ENCODE measurements at regions not wholly inside any gene's neighbourhood (a gene's known extent, or its start where the extent isn't known, plus 50 kb on each side); places are given as distances from the start of the nearest gene placed in this dataset.

GRCh38 chr3:25178672-25179071 lies 249.4 kb upstream of the RARB start:
- Histone ChIP-seq H3K27ac (ENCODE audit: low read depth in 1 of 2, low read length in 2 of 2) (no peak overlapping the region), H3K4me2 (replicated peaks; ENCODE audit: extremely low read depth, low read length, poor library complexity, severe bottlenecking) (no peak overlapping the region), H3K4me3 (replicated peaks in 1 of 3; ENCODE audit: low read depth in 2 of 3, low read length in 3 of 3) (no peak overlapping the region), H2AFZ (ENCODE audit: insufficient read depth, low read depth, low read length, poor library complexity, severe bottlenecking) (no peak overlapping the region), H4K20me1 (ENCODE audit: insufficient read depth, low read length) (no peaks in the 10 kb centered on the region), H3K27me3 (ENCODE audit: control insufficient read depth in 2 of 2, insufficient read depth in 2 of 2, low read length in 2 of 2) (no peaks in the 10 kb centered on the region), H3K4me1 (ENCODE audit: control insufficient read depth in 1 of 2, insufficient read depth in 2 of 2, low read length in 2 of 2) (no peaks in the 10 kb centered on the region), H3K36me3 (replicated peaks in 1 of 2; ENCODE audit: control insufficient read depth in 1 of 2, insufficient read depth in 2 of 2, low read length in 2 of 2) (no peaks in the 10 kb centered on the region), H3K79me2 (ENCODE audit: insufficient read depth, low read length) (no peaks in the 10 kb centered on the region), H3K9ac (ENCODE audit: insufficient read depth, low read length, poor library complexity, severe bottlenecking) (no peak overlapping the region), H3K9me3 (replicated peaks in 1 of 2; ENCODE audit: control insufficient read depth in 1 of 2, insufficient read depth in 1 of 2, low read length in 2 of 2) (peaks cover 8 to 10% of the 10 kb centered on the region in 2 donors)
- Mint-ChIP-seq H3K36me3 (no peaks in the 10 kb centered on the region), H3K4me1 (no peaks in the 10 kb centered on the region), H3K4me3 (no peak overlapping the region), H3K27ac (no peak overlapping the region), H3K27me3 (ENCODE audit: low read depth in 3 of 3) (no peaks in the 10 kb centered on the region), H3K9me3 (peaks cover 0 to 15% (median 2%) of the 10 kb centered on the region in 7 donors)
- intact Hi-C loops (cut with micrococcal nuclease), result no loop called here
- TF ChIP-seq CTCF (IDR thresholded peaks at IDR 0.05), result no peak
- no peak for DNase-seq
- WGBS (ENCODE audit: insufficient coverage), result 96% methylated on average over 3 of the region's 4 CpGs

DNA sequence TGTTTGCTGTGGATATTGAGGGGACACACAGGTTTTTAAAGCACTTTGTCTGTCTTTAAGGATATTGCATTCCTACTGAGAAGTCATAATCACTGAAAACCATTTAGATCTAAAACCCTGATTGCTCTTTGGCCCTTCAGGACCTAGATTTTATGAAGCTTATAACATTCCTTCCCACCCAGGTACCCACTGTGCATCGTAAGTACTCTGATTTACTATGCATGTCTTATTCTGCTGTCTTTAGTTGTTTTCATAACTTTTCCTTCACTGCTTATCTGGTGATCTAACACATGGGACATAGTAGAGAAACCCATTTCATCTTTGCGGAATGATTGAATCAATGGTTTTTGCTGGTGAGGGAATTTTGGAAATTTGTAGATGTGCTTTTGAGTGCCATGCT lies 247.0 kb upstream of the RARB start:
- Histone ChIP-seq H2AFZ (ENCODE audit: insufficient read depth, low read depth, low read length, poor library complexity, severe bottlenecking) (no peak overlapping the region), H3K4me1 (ENCODE audit: control insufficient read depth in 1 of 2, insufficient read depth in 2 of 2, low read length in 2 of 2) (no peaks in the 10 kb centered on the region), H3K4me2 (replicated peaks; ENCODE audit: extremely low read depth, low read length, poor library complexity, severe bottlenecking) (no peak overlapping the region), H3K27ac (ENCODE audit: low read depth in 1 of 2, low read length in 2 of 2) (no peak overlapping the region), H3K9ac (ENCODE audit: insufficient read depth, low read length, poor library complexity, severe bottlenecking) (no peak overlapping the region), H3K27me3 (ENCODE audit: control insufficient read depth in 2 of 2, insufficient read depth in 2 of 2, low read length in 2 of 2) (no peaks in the 10 kb centered on the region), H3K79me2 (ENCODE audit: insufficient read depth, low read length) (no peaks in the 10 kb centered on the region), H4K20me1 (ENCODE audit: insufficient read depth, low read length) (no peaks in the 10 kb centered on the region), H3K9me3 (replicated peaks in 1 of 2; ENCODE audit: control insufficient read depth in 1 of 2, insufficient read depth in 1 of 2, low read length in 2 of 2) (peaks cover 4 to 6% of the 10 kb centered on the region in 2 donors), H3K4me3 (replicated peaks in 1 of 3; ENCODE audit: low read depth in 2 of 3, low read length in 3 of 3) (no peak overlapping the region), H3K36me3 (replicated peaks in 1 of 2; ENCODE audit: control insufficient read depth in 1 of 2, insufficient read depth in 2 of 2, low read length in 2 of 2) (no peaks in the 10 kb centered on the region)
- no peak for TF ChIP-seq CTCF (IDR thresholded peaks at IDR 0.05)
- peaks cover 0 to 11% (median 3%) of the 10 kb centered on the region in 7 donors for H3K9me3 Mint-ChIP-seq
- WGBS (ENCODE audit: insufficient coverage), result no CpG with 5 or more reads among the region's 2 CpGs
- H3K4me3 Mint-ChIP-seq, result no peak overlapping the region
- intact Hi-C loops (cut with micrococcal nuclease), result no loop called here
- H3K27ac Mint-ChIP-seq, result no peak overlapping the region
- DNase-seq, result no peak
- no peaks in the 10 kb centered on the region for H3K4me1 Mint-ChIP-seq
- no peaks in the 10 kb centered on the region for H3K36me3 Mint-ChIP-seq
- H3K27me3 Mint-ChIP-seq (ENCODE audit: low read depth in 3 of 3), result no peaks in the 10 kb centered on the region

All from CD14-positive monocyte (primary cell).